Neuronal stem cell (in vitro differentiated cells): ENCODE measurements at regions not wholly inside any gene's neighbourhood (a gene's known extent, or its start where the extent isn't known, plus 50 kb on each side); places are given as distances from the start of the nearest gene placed in this dataset.

ENCODE experiments used
- DNase-seq: peaks from one replicate; pipeline ENCODE4 v3.0.0-alpha.2; 2013; ENCODE audit warnings: low spot score
- H2AFZ ChIP-seq: one replicate; pipeline ENCODE4 v1.6.1; 2013; ENCODE audit warnings: mild to moderate bottlenecking, low read length, inconsistent platforms
- H2AK5ac ChIP-seq: 2 replicates; pipeline ENCODE4 v1.6.1; 2013; ENCODE audit warnings: low read depth, mild to moderate bottlenecking, inconsistent platforms, low read length, moderate library complexity, mixed read lengths
- H2BK120ac ChIP-seq: 2 replicates; pipeline ENCODE4 v1.6.1; 2013; ENCODE audit warnings: low read depth, mild to moderate bottlenecking, inconsistent platforms, low read length, moderate library complexity, mixed read lengths
- H2BK12ac ChIP-seq: one replicate; pipeline ENCODE4 v1.6.1; 2013; ENCODE audit warnings: low read length, inconsistent platforms
- H2BK15ac ChIP-seq: 2 replicates; pipeline ENCODE4 v1.6.1; 2013; ENCODE audit warnings: mild to moderate bottlenecking, low read length, inconsistent platforms, mixed read lengths
- H2BK5ac ChIP-seq: one replicate; pipeline ENCODE4 v1.6.1; 2013; ENCODE audit warnings: inconsistent platforms, mild to moderate bottlenecking, low read length, moderate library complexity
- H3K14ac ChIP-seq: one replicate; pipeline ENCODE4 v1.6.1; 2013; ENCODE audit warnings: low read length, inconsistent platforms
- H3K18ac ChIP-seq: 2 replicates; pipeline ENCODE4 v1.6.1; 2013; ENCODE audit warnings: low read length, inconsistent platforms
- H3K23ac ChIP-seq: 2 replicates; pipeline ENCODE4 v1.6.1; 2013; ENCODE audit warnings: low read depth, mild to moderate bottlenecking, mixed read lengths, low read length, inconsistent platforms; ENCODE audit not compliant: poor library complexity
- H3K27ac ChIP-seq: replicated peaks from 3 replicates; pipeline ENCODE4 v1.5.1; 2013; ENCODE audit warnings: low read length, inconsistent platforms
- H3K27me3 ChIP-seq, 3 experiments: 2 replicates each; pipeline ENCODE4 v1.6.1; 2013; ENCODE audit warnings: low read length in 3 of 3, mild to moderate bottlenecking in 2 of 3, inconsistent platforms in 1 of 3, low read depth in 1 of 3, mixed read lengths in 1 of 3, moderate library complexity in 1 of 3; ENCODE audit not compliant: control insufficient read depth in 3 of 3, insufficient read depth in 3 of 3
- H3K36me3 ChIP-seq, 2 donors: replicated peaks in 1 of 2; 2 replicates each; pipeline ENCODE4 v1.6.1; 2013; ENCODE audit warnings: low read length in 2 of 2; ENCODE audit not compliant: control insufficient read depth in 2 of 2, insufficient read depth in 2 of 2
- H3K4ac ChIP-seq: 2 replicates; pipeline ENCODE4 v1.6.1; 2013; ENCODE audit warnings: inconsistent platforms, mild to moderate bottlenecking, low read length, moderate library complexity
- H3K4me1 ChIP-seq, 2 donors: 1 replicate in 1 of 2; 2 replicates in 1 of 2; pipeline ENCODE4 v1.6.1; 2013; ENCODE audit warnings: low read length in 2 of 2, low read depth in 1 of 2; ENCODE audit not compliant: control insufficient read depth in 2 of 2, insufficient read depth in 1 of 2
- H3K4me2 ChIP-seq: one replicate; pipeline ENCODE4 v1.6.1; 2013; ENCODE audit warnings: mild to moderate bottlenecking, low read length, inconsistent platforms; ENCODE audit not compliant: insufficient read depth, poor library complexity, severe bottlenecking
- H3K4me3 ChIP-seq, 2 donors: 2 replicates each; pipeline ENCODE4 v1.5.1; 2013; ENCODE audit warnings: low read length in 2 of 2, mild to moderate bottlenecking in 2 of 2, inconsistent platforms in 1 of 2, moderate library complexity in 1 of 2
- H3K79me1 ChIP-seq: one replicate; pipeline ENCODE4 v1.6.1; 2013; ENCODE audit warnings: low read depth, mild to moderate bottlenecking, inconsistent platforms, low read length, moderate library complexity
- H3K9ac ChIP-seq: one replicate; pipeline ENCODE4 v1.6.1; 2013; ENCODE audit warnings: mild to moderate bottlenecking, low read depth, low read length, inconsistent platforms; ENCODE audit not compliant: poor library complexity
- H3K9me3 ChIP-seq, 2 donors: replicated peaks in 1 of 2; 2 replicates each; pipeline versions ENCODE3 to v1.6.1; 2013; ENCODE audit warnings: low read length in 2 of 2, mild to moderate bottlenecking in 2 of 2, inconsistent platforms in 1 of 2, low read depth in 1 of 2, mixed read lengths in 1 of 2, moderate library complexity in 1 of 2; ENCODE audit not compliant: control insufficient read depth in 2 of 2, insufficient read depth in 1 of 2
- H4K8ac ChIP-seq: one replicate; pipeline ENCODE4 v1.6.1; 2013; ENCODE audit warnings: low read depth, mild to moderate bottlenecking, inconsistent platforms, low read length, moderate library complexity
- H4K91ac ChIP-seq: one replicate; pipeline ENCODE4 v1.6.1; 2013; ENCODE audit warnings: low read length, low read depth, mild to moderate bottlenecking, inconsistent platforms; ENCODE audit not compliant: poor library complexity
- WGBS, 2 donors: extraction: QIAGEN DNeasy Blood & Tissue Kit; methylation state at CpG; one replicate each; pipeline ENCODE4 v1.1.7; 2013; ENCODE audit warnings: missing lambda C conversion rate in 2 of 2, mixed read lengths in 1 of 2; ENCODE audit not compliant: insufficient read length in 2 of 2, insufficient replicate concordance in 1 of 2; ENCODE audit errors: extremely low coverage in 2 of 2; 5-methylcytosine and 5-hydroxymethylcytosine counted together

- no peak overlapping the region for H3K4me2 ChIP-seq
- no CpG with 5 or more reads among the region's 1 CpG for WGBS, 2 donors
- no peak overlapping the region for H3K14ac ChIP-seq
- no peak overlapping the region for H2AK5ac ChIP-seq
- H3K27me3 ChIP-seq, result peaks cover 0 to 4% (median 0%) of the 10 kb centered on the region in 3 experiments
- H4K91ac ChIP-seq, result no peak overlapping the region
- H4K8ac ChIP-seq, result no peak overlapping the region
- no peaks in the 10 kb centered on the region for H3K9me3 ChIP-seq
- H2BK120ac ChIP-seq, result no peak overlapping the region
- no peak overlapping the region for H2BK15ac ChIP-seq
- H3K9ac ChIP-seq, result no peak overlapping the region
- no peak overlapping the region for H2AFZ ChIP-seq
- no peak overlapping the region for H3K23ac ChIP-seq
- no peak for DNase-seq
- H3K4me1 ChIP-seq, result peaks cover 0 to 5% of the 10 kb centered on the region in 2 donors
- no peak overlapping the region for H3K27ac ChIP-seq
- H3K18ac ChIP-seq, result no peak overlapping the region
- no peaks in the 10 kb centered on the region for H3K36me3 ChIP-seq
- no peak overlapping the region for H2BK12ac ChIP-seq
- no peak overlapping the region for H3K4me3 ChIP-seq
- H3K4ac ChIP-seq, result no peak overlapping the region
- H2BK5ac ChIP-seq, result no peak overlapping the region
- H3K79me1 ChIP-seq, result no peaks in the 10 kb centered on the region
Measured at GRCh38 chr1:181992072-181992471, 69.4 kb downstream of the ZNF648 start.

GRCh38 chr1:181990728-181991127 is 70.8 kb downstream of the ZNF648 start:
- H2AK5ac ChIP-seq, result no peak overlapping the region

GRCh38 chr1:181989261-181989920 is 72.1 kb downstream of the ZNF648 start:
- H3K27ac ChIP-seq, result no peak overlapping the region
- no peak overlapping the region for H2BK5ac ChIP-seq
- no peaks in the 10 kb centered on the region for H3K79me1 ChIP-seq
- no peak overlapping the region for H2BK120ac ChIP-seq
- H2AFZ ChIP-seq, result no peak overlapping the region
- H3K9ac ChIP-seq, result no peak overlapping the region
- peaks cover 0 to 7% (median 0%) of the 10 kb centered on the region in 3 experiments for H3K27me3 ChIP-seq
- no peak overlapping the region for H2BK12ac ChIP-seq
- H3K4me3 ChIP-seq, result no peak overlapping the region
- H3K4me2 ChIP-seq, result no peak overlapping the region
- H3K18ac ChIP-seq, result no peak overlapping the region
- no peak overlapping the region for H3K4ac ChIP-seq
- no peak overlapping the region for H4K8ac ChIP-seq
- H3K4me1 ChIP-seq, result peaks cover 0 to 7% of the 10 kb centered on the region in 2 donors
- no CpG with 5 or more reads among the region's 2 CpGs for WGBS, 2 donors
- H4K91ac ChIP-seq, result no peak overlapping the region
- no peak overlapping the region for H2AK5ac ChIP-seq
- no peak overlapping the region for H2BK15ac ChIP-seq
- no peaks in the 10 kb centered on the region for H3K36me3 ChIP-seq
- no peak overlapping the region for H3K23ac ChIP-seq
- no peak overlapping the region for H3K14ac ChIP-seq
- DNase-seq, result no peak
- H3K9me3 ChIP-seq, result no peaks in the 10 kb centered on the region

More at GRCh38 chr1:181990728-181991127, 70.8 kb downstream of the ZNF648 start:
- WGBS, 2 donors, result no CpG with 5 or more reads among the region's 2 CpGs
- H3K23ac ChIP-seq, result no peak overlapping the region
- no peak overlapping the region for H2BK120ac ChIP-seq
- H3K36me3 ChIP-seq, result no peaks in the 10 kb centered on the region
- H3K9ac ChIP-seq, result no peak overlapping the region
- H2BK15ac ChIP-seq, result no peak overlapping the region
- peaks cover 0 to 7% (median 0%) of the 10 kb centered on the region in 3 experiments for H3K27me3 ChIP-seq
- no peak overlapping the region for H3K14ac ChIP-seq
- DNase-seq, result no peak
- H2BK12ac ChIP-seq, result no peak overlapping the region
- H4K91ac ChIP-seq, result no peak overlapping the region
- H4K8ac ChIP-seq, result no peak overlapping the region
- no peak overlapping the region for H3K27ac ChIP-seq
- H3K18ac ChIP-seq, result no peak overlapping the region
- no peak overlapping the region for H3K4me2 ChIP-seq
- no peaks in the 10 kb centered on the region for H3K9me3 ChIP-seq
- no peak overlapping the region for H2AFZ ChIP-seq
- H2BK5ac ChIP-seq, result no peak overlapping the region
- no peak overlapping the region for H3K4ac ChIP-seq
- peaks cover 0 to 10% of the 10 kb centered on the region in 2 donors for H3K4me1 ChIP-seq
- H3K79me1 ChIP-seq, result no peaks in the 10 kb centered on the region
- no peak overlapping the region for H3K4me3 ChIP-seq

GRCh38 chr1:181987996-181988395 is 73.5 kb downstream of the ZNF648 start:
- peaks cover 0 to 7% (median 0%) of the 10 kb centered on the region in 3 experiments for H3K27me3 ChIP-seq
- no CpG with 5 or more reads among the region's 2 CpGs for WGBS, 2 donors
- no peak overlapping the region for H3K27ac ChIP-seq
- no peak overlapping the region for H2BK15ac ChIP-seq
- no peak overlapping the region for H3K9ac ChIP-seq
- no peaks in the 10 kb centered on the region for H3K36me3 ChIP-seq
- no peak for DNase-seq
- no peak overlapping the region for H3K4me2 ChIP-seq
- peaks cover 0 to 7% of the 10 kb centered on the region in 2 donors for H3K4me1 ChIP-seq
- no peak overlapping the region for H3K18ac ChIP-seq
- H2AK5ac ChIP-seq, result no peak overlapping the region
- no peak overlapping the region for H4K91ac ChIP-seq
- no peak overlapping the region for H2AFZ ChIP-seq
- H3K4ac ChIP-seq, result no peak overlapping the region
- H3K79me1 ChIP-seq, result no peaks in the 10 kb centered on the region
- H2BK120ac ChIP-seq, result no peak overlapping the region
- H3K9me3 ChIP-seq, result no peaks in the 10 kb centered on the region
- no peak overlapping the region for H3K4me3 ChIP-seq
- H3K23ac ChIP-seq, result no peak overlapping the region
- no peak overlapping the region for H2BK12ac ChIP-seq
- H3K14ac ChIP-seq, result no peak overlapping the region
- H4K8ac ChIP-seq, result no peak overlapping the region
- no peak overlapping the region for H2BK5ac ChIP-seq
